GM13976 (cell line): ENCODE measurements at regions not wholly inside any gene's neighbourhood (a gene's known extent, or its start where the extent isn't known, plus 50 kb on each side); places are given as distances from the start of the nearest gene placed in this dataset.

ENCODE experiments used
- DNase-seq: peaks from one replicate; pipeline ENCODE4 v3.0.0; 2012; ENCODE audit warnings: low spot score
- in situ Hi-C: fragments of 300-500 bp; cut with MboI; formaldehyde crosslinking; loops from one replicate; pipeline ENCODE4 v1.12.0; 2022; ENCODE audit warnings: low sequenced_read_pairs, mixed read lengths, inconsistent platforms; ENCODE audit not compliant: unreplicated experiment
- TF ChIP-seq, protein P1 (sequence below): IDR thresholded peaks from 2 replicates; pipeline ENCODE4 v1.5.1; 2012; ENCODE audit warnings: borderline replicate concordance, mild to moderate bottlenecking; ENCODE audit not compliant: insufficient read depth; ENCODE audit errors: extremely low read depth, missing control alignments, control extremely low read depth

DNA sequence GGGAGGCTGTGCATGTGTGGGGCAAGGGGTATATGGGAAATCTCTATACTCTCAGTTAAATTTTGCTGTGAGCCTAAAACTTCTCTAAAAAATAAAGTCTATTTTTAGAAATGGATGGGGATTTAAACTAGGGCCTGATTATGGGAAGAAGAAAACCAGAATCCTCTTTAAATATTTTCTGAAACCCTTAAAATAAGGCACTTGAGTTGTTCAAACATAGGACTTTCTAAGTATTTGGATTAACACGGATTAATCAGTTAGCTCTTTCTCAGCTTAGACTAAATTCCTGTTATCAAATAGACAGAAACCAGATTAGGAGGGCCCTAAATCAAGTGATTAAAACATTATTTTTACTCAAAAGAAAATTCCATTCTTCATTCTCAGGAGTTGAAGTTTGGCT, 438.4 kb downstream of the EFNA5 start:
- in situ Hi-C loops: no loop called here
- DNase-seq: no peak

DNA sequence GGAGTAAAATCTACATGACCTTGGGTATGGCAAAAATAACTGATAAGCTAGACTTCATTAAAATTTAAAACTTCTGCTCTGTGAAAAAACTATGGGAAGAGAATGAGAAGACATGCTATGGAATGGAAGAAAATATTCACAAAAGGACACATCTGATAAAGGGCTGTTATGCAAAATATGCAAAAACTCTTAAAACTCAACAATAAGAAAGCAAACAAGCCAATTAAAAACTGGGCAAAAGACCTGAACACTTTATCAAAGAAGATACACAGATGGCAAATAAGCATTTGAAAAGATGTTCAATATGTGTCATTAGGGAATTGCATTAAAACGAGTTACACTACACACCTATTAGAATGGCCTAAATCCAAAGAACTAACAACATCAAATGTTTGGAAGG, 439.5 kb downstream of the EFNA5 start:
- TF ChIP-seq, protein P1, sequence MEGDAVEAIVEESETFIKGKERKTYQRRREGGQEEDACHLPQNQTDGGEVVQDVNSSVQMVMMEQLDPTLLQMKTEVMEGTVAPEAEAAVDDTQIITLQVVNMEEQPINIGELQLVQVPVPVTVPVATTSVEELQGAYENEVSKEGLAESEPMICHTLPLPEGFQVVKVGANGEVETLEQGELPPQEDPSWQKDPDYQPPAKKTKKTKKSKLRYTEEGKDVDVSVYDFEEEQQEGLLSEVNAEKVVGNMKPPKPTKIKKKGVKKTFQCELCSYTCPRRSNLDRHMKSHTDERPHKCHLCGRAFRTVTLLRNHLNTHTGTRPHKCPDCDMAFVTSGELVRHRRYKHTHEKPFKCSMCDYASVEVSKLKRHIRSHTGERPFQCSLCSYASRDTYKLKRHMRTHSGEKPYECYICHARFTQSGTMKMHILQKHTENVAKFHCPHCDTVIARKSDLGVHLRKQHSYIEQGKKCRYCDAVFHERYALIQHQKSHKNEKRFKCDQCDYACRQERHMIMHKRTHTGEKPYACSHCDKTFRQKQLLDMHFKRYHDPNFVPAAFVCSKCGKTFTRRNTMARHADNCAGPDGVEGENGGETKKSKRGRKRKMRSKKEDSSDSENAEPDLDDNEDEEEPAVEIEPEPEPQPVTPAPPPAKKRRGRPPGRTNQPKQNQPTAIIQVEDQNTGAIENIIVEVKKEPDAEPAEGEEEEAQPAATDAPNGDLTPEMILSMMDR: no peak
- in situ Hi-C loops: no loop called here

More for the DNA sequence above, 438.4 kb downstream of the EFNA5 start:
- TF ChIP-seq, protein P1: no peak

DNA sequence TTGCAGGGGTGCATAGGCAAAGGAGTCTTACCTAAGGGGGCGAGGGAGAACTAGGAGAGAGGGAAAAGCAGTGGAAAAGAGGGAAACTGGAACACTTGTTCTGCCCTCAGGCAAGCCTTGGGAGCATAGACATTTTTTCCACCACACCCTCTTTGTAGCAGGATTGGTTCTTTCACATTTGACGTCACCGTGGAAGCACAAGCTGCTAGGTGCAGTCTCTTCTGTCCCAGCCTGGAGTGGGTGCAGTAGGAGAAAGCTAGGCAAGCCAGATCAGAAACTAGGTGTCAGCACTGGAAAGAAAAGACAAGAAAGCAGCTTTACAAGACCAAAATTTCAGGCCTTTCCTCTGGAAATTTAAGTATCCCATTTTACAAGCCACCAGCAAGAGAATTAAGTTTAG, 440.4 kb downstream of the EFNA5 start:
- in situ Hi-C loops: no loop called here
- no peak for DNase-seq
- TF ChIP-seq, protein P1: no peak

More for the DNA sequence above, 439.5 kb downstream of the EFNA5 start:
- no peak for DNase-seq

DNA sequence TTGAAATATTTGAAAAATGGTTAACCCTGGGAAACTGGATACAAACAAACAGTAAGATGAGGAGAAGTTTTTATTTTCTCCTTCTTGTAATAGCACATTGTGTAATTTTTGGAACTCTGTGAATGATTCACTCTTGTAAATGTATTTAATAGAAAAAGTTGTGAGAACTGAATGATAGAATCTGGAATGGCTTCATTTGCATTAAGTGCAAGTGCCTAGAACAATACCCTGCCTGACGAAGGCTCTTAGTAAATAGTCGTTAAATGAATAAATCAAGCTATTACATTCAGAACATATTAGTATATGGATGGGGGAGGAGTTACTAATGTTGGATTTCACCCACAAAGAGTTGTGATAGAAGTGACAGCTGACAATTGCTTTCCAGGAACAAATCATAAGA, 442.5 kb downstream of the EFNA5 start:
- TF ChIP-seq, protein P1: no peak
- no peak for DNase-seq
- in situ Hi-C loops: no loop called here

DNA sequence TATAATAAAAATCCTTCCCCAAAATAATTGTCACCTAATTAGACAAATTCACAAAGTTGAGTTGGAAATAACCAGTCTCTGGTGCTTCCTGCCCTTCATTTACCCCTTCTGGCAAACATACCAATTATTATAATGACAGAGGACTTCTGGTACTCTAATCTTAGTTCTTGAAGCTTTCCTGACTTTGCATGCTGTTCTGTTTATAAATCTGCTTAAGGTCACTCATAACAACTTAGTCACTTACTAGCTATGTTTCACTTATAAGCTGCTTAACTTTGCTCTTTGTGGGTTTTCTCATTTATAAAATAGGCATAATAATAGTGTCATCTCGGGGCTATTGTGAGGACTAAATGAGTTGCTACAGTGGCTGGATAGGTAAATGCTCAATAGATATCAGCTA, 446.5 kb downstream of the EFNA5 start:
- DNase-seq: no peak
- in situ Hi-C loops: no loop called here
- TF ChIP-seq, protein P1: no peak

DNA sequence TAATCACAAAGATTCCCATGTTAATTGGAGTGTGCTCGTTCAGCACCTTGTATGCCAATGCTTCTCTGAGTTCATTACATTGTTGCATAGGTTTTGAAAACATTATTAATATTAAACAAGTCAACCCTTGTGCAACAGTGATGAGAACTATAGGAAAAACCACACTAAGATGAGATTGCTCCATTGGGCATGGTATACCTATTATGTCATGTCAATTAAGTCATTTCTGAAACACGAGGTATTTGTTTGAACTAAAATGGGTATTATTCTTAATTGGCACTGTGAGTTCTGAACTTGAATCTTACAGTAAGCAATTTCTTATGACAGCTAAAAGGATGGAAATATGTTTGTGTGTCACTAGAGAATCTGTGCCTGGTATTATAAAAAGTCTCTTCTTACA, 447.7 kb downstream of the EFNA5 start:
- in situ Hi-C loops: no loop called here
- TF ChIP-seq, protein P1: no peak
- no peak for DNase-seq

DNA sequence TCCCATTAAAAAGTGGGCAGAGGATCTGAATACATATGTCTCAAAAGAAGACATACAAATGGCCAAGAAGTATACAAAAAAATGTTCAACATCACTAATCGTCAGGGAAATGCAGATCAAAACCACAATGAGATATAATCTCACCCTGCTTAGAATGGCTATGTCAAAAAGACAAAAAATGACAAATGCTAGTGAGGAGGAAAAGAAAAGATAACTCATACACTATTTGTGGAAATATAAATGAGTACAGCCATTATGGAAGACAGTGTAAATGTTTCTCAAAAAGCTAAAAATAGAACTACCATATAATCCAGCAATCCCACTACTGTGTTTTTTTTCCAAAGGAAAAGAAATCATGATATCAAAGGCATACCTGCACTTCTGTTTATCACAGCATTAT, 450.7 kb downstream of the EFNA5 start:
- in situ Hi-C loops: no loop called here
- TF ChIP-seq, protein P1: no peak
- no peak for DNase-seq
